ENCODE measurements at regions not wholly inside any gene's neighbourhood (a gene's known extent, or its start where the extent isn't known, plus 50 kb on each side); places are given as distances from the start of the nearest gene placed in this dataset.

DNA sequence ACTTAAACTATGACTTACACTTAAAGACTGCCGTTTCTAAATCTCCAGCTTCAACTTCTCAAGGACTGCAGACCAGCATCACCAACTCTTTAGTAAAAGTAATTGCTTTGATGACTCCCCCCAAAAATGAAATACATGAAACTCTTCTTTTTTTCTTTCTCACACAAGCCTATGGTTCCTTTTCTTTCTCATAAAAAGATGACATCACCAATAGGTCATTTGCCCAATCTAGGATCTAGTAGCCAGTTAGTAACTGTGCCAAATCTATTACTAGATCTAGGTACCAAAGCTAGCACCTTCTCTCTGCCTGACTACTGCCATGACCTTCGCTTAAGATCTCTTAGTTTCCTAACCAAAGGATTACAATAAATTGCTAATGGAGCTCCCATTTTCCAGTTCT, 1266.0 kb upstream of the ADGRL4 start:
- H3K4me3 Mint-ChIP-seq, result no peak overlapping the region
- peaks cover 8% of the 10 kb centered on the region for H3K9me3 Mint-ChIP-seq
- H3K27ac Mint-ChIP-seq, result no peak overlapping the region
- H3K27me3 Mint-ChIP-seq (ENCODE audit: low read depth), result no peaks in the 10 kb centered on the region
- no peaks in the 10 kb centered on the region for H3K36me3 Mint-ChIP-seq (ENCODE audit: low read depth)
- no peaks in the 10 kb centered on the region for H3K4me1 Mint-ChIP-seq (ENCODE audit: low read depth)

- no peak overlapping the region for H3K27ac Mint-ChIP-seq
Measured at GRCh38 chr1:80258659-80259058, 1252.1 kb upstream of the ADGRL4 start.

GRCh38 chr1:80251591-80251990, 1245.1 kb upstream of the ADGRL4 start:
- H3K27me3 Mint-ChIP-seq (ENCODE audit: low read depth), result no peaks in the 10 kb centered on the region
- H3K9me3 Mint-ChIP-seq, result no peaks in the 10 kb centered on the region
- no peak overlapping the region for H3K27ac Mint-ChIP-seq
- H3K4me3 Mint-ChIP-seq, result no peak overlapping the region
- no peaks in the 10 kb centered on the region for H3K4me1 Mint-ChIP-seq (ENCODE audit: low read depth)
- no peaks in the 10 kb centered on the region for H3K36me3 Mint-ChIP-seq (ENCODE audit: low read depth)

More at GRCh38 chr1:80258659-80259058, 1252.1 kb upstream of the ADGRL4 start:
- H3K36me3 Mint-ChIP-seq (ENCODE audit: low read depth), result no peaks in the 10 kb centered on the region
- no peaks in the 10 kb centered on the region for H3K27me3 Mint-ChIP-seq (ENCODE audit: low read depth)
- no peak overlapping the region for H3K4me3 Mint-ChIP-seq
- peaks cover 4% of the 10 kb centered on the region for H3K9me3 Mint-ChIP-seq
- no peaks in the 10 kb centered on the region for H3K4me1 Mint-ChIP-seq (ENCODE audit: low read depth)

DNA sequence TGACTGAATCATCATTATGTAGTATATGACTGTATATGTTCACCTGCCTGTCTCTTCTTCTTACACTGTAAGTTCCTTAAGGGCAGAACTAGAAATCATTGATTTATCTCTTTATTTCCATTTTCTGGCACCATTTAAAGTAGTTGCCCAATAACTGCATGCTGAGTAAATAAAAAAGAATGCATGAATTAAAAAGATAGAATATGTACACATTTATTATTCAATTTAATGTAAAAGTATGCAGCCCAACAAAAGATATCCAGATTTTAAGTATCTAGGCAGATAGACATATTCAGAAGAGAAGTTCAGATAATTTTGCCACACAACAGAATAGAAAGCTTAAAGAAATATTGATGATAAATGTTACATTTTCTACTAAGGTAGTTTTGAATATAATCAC, 1244.6 kb upstream of the ADGRL4 start:
- Mint-ChIP-seq H3K4me3 (no peak overlapping the region), H3K4me1 (ENCODE audit: low read depth) (no peaks in the 10 kb centered on the region), H3K27me3 (ENCODE audit: low read depth) (no peaks in the 10 kb centered on the region), H3K27ac (no peak overlapping the region), H3K36me3 (ENCODE audit: low read depth) (no peaks in the 10 kb centered on the region), H3K9me3 (no peaks in the 10 kb centered on the region)

- Mint-ChIP-seq H3K4me3 (no peak overlapping the region), H3K9me3 (no peaks in the 10 kb centered on the region), H3K36me3 (ENCODE audit: low read depth) (no peaks in the 10 kb centered on the region), H3K27me3 (ENCODE audit: low read depth) (no peaks in the 10 kb centered on the region), H3K27ac (no peak overlapping the region), H3K4me1 (ENCODE audit: low read depth) (no peaks in the 10 kb centered on the region)
Measured at GRCh38 chr1:80250573-80251168, 1244.1 kb upstream of the ADGRL4 start.

DNA sequence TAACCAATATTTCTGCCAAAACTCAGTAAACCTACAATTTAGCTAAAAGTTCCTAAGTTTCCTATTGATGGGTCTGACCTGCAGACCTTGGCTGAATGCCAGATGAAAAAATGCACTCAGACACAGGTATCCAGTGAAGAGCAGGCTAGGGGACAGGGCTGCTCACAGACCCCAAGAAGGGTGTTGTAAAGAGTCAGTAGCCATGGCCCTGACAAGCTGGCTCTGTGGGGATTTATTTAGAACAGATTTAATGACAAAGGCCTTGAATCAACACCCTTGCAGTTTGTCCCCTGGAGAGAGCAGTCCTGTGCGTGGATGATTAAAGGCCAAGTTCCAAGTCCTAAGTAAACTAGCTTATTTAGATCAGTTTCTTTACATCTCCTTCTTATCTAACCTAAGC, 1243.2 kb upstream of the ADGRL4 start:
- H3K9me3 Mint-ChIP-seq, result no peaks in the 10 kb centered on the region
- no peaks in the 10 kb centered on the region for H3K36me3 Mint-ChIP-seq (ENCODE audit: low read depth)
- H3K4me3 Mint-ChIP-seq, result no peak overlapping the region
- H3K4me1 Mint-ChIP-seq (ENCODE audit: low read depth), result no peaks in the 10 kb centered on the region
- H3K27ac Mint-ChIP-seq, result no peak overlapping the region
- H3K27me3 Mint-ChIP-seq (ENCODE audit: low read depth), result no peaks in the 10 kb centered on the region

- Mint-ChIP-seq H3K4me3 (no peak overlapping the region), H3K27ac (no peak overlapping the region), H3K36me3 (ENCODE audit: low read depth) (no peaks in the 10 kb centered on the region), H3K4me1 (ENCODE audit: low read depth) (no peaks in the 10 kb centered on the region), H3K9me3 (no peaks in the 10 kb centered on the region), H3K27me3 (ENCODE audit: low read depth) (no peaks in the 10 kb centered on the region)
Measured at GRCh38 chr1:80248886-80249285, 1242.4 kb upstream of the ADGRL4 start.

GRCh38 chr1:80245813-80246212, 1239.3 kb upstream of the ADGRL4 start:
- no peaks in the 10 kb centered on the region for H3K27me3 Mint-ChIP-seq (ENCODE audit: low read depth)
- no peaks in the 10 kb centered on the region for H3K36me3 Mint-ChIP-seq (ENCODE audit: low read depth)
- H3K9me3 Mint-ChIP-seq, result no peaks in the 10 kb centered on the region
- no peak overlapping the region for H3K27ac Mint-ChIP-seq
- H3K4me3 Mint-ChIP-seq, result no peak overlapping the region
- H3K4me1 Mint-ChIP-seq (ENCODE audit: low read depth), result no peaks in the 10 kb centered on the region

GRCh38 chr1:80244372-80244771, 1237.8 kb upstream of the ADGRL4 start:
- Mint-ChIP-seq H3K27me3 (ENCODE audit: low read depth) (no peaks in the 10 kb centered on the region), H3K4me3 (no peak overlapping the region), H3K9me3 (peaks cover under 1% of the 10 kb centered on the region), H3K36me3 (ENCODE audit: low read depth) (no peaks in the 10 kb centered on the region), H3K27ac (no peak overlapping the region), H3K4me1 (ENCODE audit: low read depth) (no peaks in the 10 kb centered on the region)

DNA sequence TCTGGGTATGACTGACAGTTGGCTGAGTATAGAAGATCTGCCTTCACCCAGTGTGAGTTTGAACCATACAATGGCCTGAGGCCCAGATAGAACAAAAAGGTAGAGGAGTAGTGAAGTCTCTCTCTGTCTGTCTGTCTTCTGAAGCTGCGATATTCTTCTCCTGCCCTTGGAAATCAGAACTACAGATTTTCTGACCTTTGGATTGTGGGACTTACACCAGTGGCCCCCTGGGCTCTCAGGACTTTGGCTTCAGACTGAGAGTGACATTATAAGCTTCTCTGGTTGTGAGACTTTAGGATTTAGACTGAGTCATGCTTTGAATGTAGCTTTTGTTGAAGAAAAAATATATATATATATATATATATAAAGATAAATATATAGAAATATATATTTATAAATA, 1235.0 kb upstream of the ADGRL4 start:
- H3K36me3 Mint-ChIP-seq (ENCODE audit: low read depth), result no peaks in the 10 kb centered on the region
- no peak overlapping the region for H3K4me3 Mint-ChIP-seq
- no peaks in the 10 kb centered on the region for H3K27me3 Mint-ChIP-seq (ENCODE audit: low read depth)
- H3K27ac Mint-ChIP-seq, result no peak overlapping the region
- peaks cover 11% of the 10 kb centered on the region for H3K9me3 Mint-ChIP-seq
- no peaks in the 10 kb centered on the region for H3K4me1 Mint-ChIP-seq (ENCODE audit: low read depth)

DNA sequence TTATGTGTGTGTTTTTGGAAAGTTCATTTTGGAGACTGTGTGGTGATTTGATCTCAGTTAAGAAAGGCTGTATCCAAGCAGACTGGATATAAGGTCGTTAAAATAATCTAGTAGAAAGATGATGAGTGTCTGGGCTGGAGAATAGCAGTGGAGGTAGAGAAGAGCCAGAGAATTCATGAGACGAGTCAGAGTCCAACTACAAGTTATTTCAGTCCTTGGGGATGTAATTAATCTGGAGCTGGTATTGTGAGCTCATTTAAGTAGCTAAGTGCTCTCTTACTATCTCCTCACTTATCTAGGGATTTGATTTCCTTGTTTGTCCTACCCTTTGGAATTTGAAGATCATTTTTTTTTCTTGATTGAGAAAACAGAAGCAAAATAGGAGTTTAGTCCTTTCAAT, 1219.0 kb upstream of the ADGRL4 start:
- Mint-ChIP-seq H3K4me3 (no peak overlapping the region), H3K27me3 (ENCODE audit: low read depth) (no peaks in the 10 kb centered on the region), H3K4me1 (ENCODE audit: low read depth) (no peaks in the 10 kb centered on the region), H3K9me3 (no peaks in the 10 kb centered on the region), H3K36me3 (ENCODE audit: low read depth) (no peaks in the 10 kb centered on the region), H3K27ac (no peak overlapping the region)

GRCh38 chr1:80221319-80221718, 1214.8 kb upstream of the ADGRL4 start:
- no peak overlapping the region for H3K27ac Mint-ChIP-seq
- H3K36me3 Mint-ChIP-seq (ENCODE audit: low read depth), result no peaks in the 10 kb centered on the region
- no peak overlapping the region for H3K4me3 Mint-ChIP-seq
- H3K27me3 Mint-ChIP-seq (ENCODE audit: low read depth), result no peaks in the 10 kb centered on the region
- no peaks in the 10 kb centered on the region for H3K4me1 Mint-ChIP-seq (ENCODE audit: low read depth)
- no peaks in the 10 kb centered on the region for H3K9me3 Mint-ChIP-seq

GRCh38 chr1:80218112-80218511, 1211.6 kb upstream of the ADGRL4 start:
- Mint-ChIP-seq H3K4me1 (ENCODE audit: low read depth) (no peaks in the 10 kb centered on the region), H3K27me3 (ENCODE audit: low read depth) (no peaks in the 10 kb centered on the region), H3K4me3 (no peak overlapping the region), H3K9me3 (no peaks in the 10 kb centered on the region), H3K27ac (no peak overlapping the region), H3K36me3 (ENCODE audit: low read depth) (no peaks in the 10 kb centered on the region)

DNA sequence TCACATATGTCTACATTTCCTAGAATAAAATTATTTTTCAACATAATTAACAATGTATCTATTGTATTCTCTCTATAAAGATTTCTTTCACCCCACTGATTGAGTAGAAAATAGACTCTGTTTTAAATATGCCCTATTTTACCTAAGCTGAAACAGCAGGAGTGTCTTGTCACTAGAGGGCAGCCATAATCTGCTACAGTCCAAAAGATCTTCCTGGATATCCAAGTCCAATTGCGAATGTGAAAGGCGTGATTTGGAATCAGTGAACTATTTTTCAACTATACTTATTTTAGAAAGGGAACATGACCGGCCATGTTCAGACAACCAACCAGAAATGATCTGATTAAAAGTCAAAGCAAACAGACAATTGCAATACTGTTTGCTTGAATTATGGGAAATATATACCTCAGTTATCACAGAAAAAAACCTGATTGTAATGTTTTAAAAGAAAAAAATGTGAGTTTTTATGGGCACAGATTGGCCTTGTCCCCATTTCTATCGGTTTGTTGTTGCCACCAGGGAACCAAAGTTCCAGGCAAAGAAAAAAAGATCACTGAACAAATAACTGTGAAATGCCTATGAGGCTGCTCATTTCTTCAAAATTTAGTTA, 1211.0 kb upstream of the ADGRL4 start:
- H3K36me3 Mint-ChIP-seq (ENCODE audit: low read depth), result no peaks in the 10 kb centered on the region
- H3K4me1 Mint-ChIP-seq (ENCODE audit: low read depth), result no peaks in the 10 kb centered on the region
- H3K4me3 Mint-ChIP-seq, result no peak overlapping the region
- H3K27me3 Mint-ChIP-seq (ENCODE audit: low read depth), result no peaks in the 10 kb centered on the region
- H3K27ac Mint-ChIP-seq, result no peak overlapping the region
- H3K9me3 Mint-ChIP-seq, result no peaks in the 10 kb centered on the region

GRCh38 chr1:80214888-80215540, 1208.5 kb upstream of the ADGRL4 start:
- no peak overlapping the region for H3K4me3 Mint-ChIP-seq
- no peaks in the 10 kb centered on the region for H3K9me3 Mint-ChIP-seq
- H3K36me3 Mint-ChIP-seq (ENCODE audit: low read depth), result no peaks in the 10 kb centered on the region
- H3K27ac Mint-ChIP-seq, result no peak overlapping the region
- H3K4me1 Mint-ChIP-seq (ENCODE audit: low read depth), result no peaks in the 10 kb centered on the region
- no peaks in the 10 kb centered on the region for H3K27me3 Mint-ChIP-seq (ENCODE audit: low read depth)

Measured in T-helper 1 cell treated with Interleukin-12 subunit alpha and Interleukin-12 subunit beta and Interleukin-4 antibody, amounts not matched to agents 30 μg/mL and 1 μg/mL, for 36 hours (primary cell).